ENCODE measurements at regions not wholly inside any gene's neighbourhood (a gene's known extent, or its start where the extent isn't known, plus 50 kb on each side); places are given as distances from the start of the nearest gene placed in this dataset.

- no peaks in the 10 kb centered on the region for H3F3A ChIP-seq (ENCODE audit: insufficient read depth)
- H3K27me3 ChIP-seq (ENCODE audit: low read length): no peaks in the 10 kb centered on the region
- H3K4me2 ChIP-seq (ENCODE audit: low read depth, low read length, poor library complexity, severe bottlenecking): no peak overlapping the region
- H3K9ac ChIP-seq (ENCODE audit: low read length): no peak overlapping the region
- H3K9me2 ChIP-seq (replicated peaks; ENCODE audit: insufficient read depth, low read length): no peaks in the 10 kb centered on the region
- no peak overlapping the region for H3K27ac ChIP-seq (ENCODE audit: low read depth, low read length)
- TF ChIP-seq CTCF (IDR thresholded peaks at IDR 0.05; ENCODE audit: insufficient read depth, low read length, poor library complexity, severe bottlenecking) (no peak), EZH2phosphoT487 (conservative IDR thresholded peaks at IDR 0.05; ENCODE audit: low read length) (no peak)
- no peaks in the 10 kb centered on the region for H3K36me3 ChIP-seq (ENCODE audit: low read length)
- no peak overlapping the region for H3K4me3 ChIP-seq (ENCODE audit: insufficient read depth, low read length, poor library complexity, severe bottlenecking)
- no peak overlapping the region for H2AFZ ChIP-seq (ENCODE audit: low read depth, low read length, severe bottlenecking)
- no peaks in the 10 kb centered on the region for H3K79me2 ChIP-seq (ENCODE audit: insufficient read depth, low read length)
- no peaks in the 10 kb centered on the region for H4K20me1 ChIP-seq (ENCODE audit: low read depth, low read length)
- H3K9me3 ChIP-seq (ENCODE audit: insufficient read depth, low read length): no peaks in the 10 kb centered on the region
Measured at GRCh38 chr7:10798044-10798443, 175.6 kb upstream of the PHF14 start.

- Histone ChIP-seq H3K27ac (ENCODE audit: low read depth, low read length) (no peak overlapping the region), H3F3A (ENCODE audit: insufficient read depth) (no peaks in the 10 kb centered on the region), H3K9me2 (replicated peaks; ENCODE audit: insufficient read depth, low read length) (no peaks in the 10 kb centered on the region), H3K4me3 (ENCODE audit: insufficient read depth, low read length, poor library complexity, severe bottlenecking) (no peak overlapping the region), H3K9ac (ENCODE audit: low read length) (no peak overlapping the region), H2AFZ (ENCODE audit: low read depth, low read length, severe bottlenecking) (no peak overlapping the region), H4K20me1 (ENCODE audit: low read depth, low read length) (no peaks in the 10 kb centered on the region), H3K9me3 (ENCODE audit: insufficient read depth, low read length) (no peaks in the 10 kb centered on the region), H3K36me3 (ENCODE audit: low read length) (no peaks in the 10 kb centered on the region), H3K79me2 (ENCODE audit: insufficient read depth, low read length) (no peaks in the 10 kb centered on the region), H3K4me2 (ENCODE audit: low read depth, low read length, poor library complexity, severe bottlenecking) (no peak overlapping the region), H3K27me3 (ENCODE audit: low read length) (no peaks in the 10 kb centered on the region)
- TF ChIP-seq CTCF (IDR thresholded peaks at IDR 0.05; ENCODE audit: insufficient read depth, low read length, poor library complexity, severe bottlenecking): no peak
- no peak for TF ChIP-seq EZH2phosphoT487 (conservative IDR thresholded peaks at IDR 0.05; ENCODE audit: low read length)
Measured at GRCh38 chr7:10799475-10799874, 174.2 kb upstream of the PHF14 start.

GRCh38 chr7:10802011-10802410, 171.7 kb upstream of the PHF14 start:
- TF ChIP-seq CTCF (IDR thresholded peaks at IDR 0.05; ENCODE audit: insufficient read depth, low read length, poor library complexity, severe bottlenecking) (no peak), EZH2phosphoT487 (conservative IDR thresholded peaks at IDR 0.05; ENCODE audit: low read length) (no peak)
- Histone ChIP-seq H3K36me3 (ENCODE audit: low read length) (no peaks in the 10 kb centered on the region), H3K4me2 (ENCODE audit: low read depth, low read length, poor library complexity, severe bottlenecking) (no peak overlapping the region), H3K9me2 (replicated peaks; ENCODE audit: insufficient read depth, low read length) (no peaks in the 10 kb centered on the region), H3K79me2 (ENCODE audit: insufficient read depth, low read length) (no peaks in the 10 kb centered on the region), H2AFZ (ENCODE audit: low read depth, low read length, severe bottlenecking) (no peak overlapping the region), H3K9me3 (ENCODE audit: insufficient read depth, low read length) (no peaks in the 10 kb centered on the region), H3K4me3 (ENCODE audit: insufficient read depth, low read length, poor library complexity, severe bottlenecking) (no peak overlapping the region), H3K9ac (ENCODE audit: low read length) (no peak overlapping the region), H3K27me3 (ENCODE audit: low read length) (no peaks in the 10 kb centered on the region), H3K27ac (ENCODE audit: low read depth, low read length) (no peak overlapping the region), H3F3A (ENCODE audit: insufficient read depth) (no peaks in the 10 kb centered on the region), H4K20me1 (ENCODE audit: low read depth, low read length) (no peaks in the 10 kb centered on the region)

GRCh38 chr7:10802526-10802925, 171.1 kb upstream of the PHF14 start:
- Histone ChIP-seq H3K36me3 (ENCODE audit: low read length) (no peaks in the 10 kb centered on the region), H3K27ac (ENCODE audit: low read depth, low read length) (no peak overlapping the region), H3K4me2 (ENCODE audit: low read depth, low read length, poor library complexity, severe bottlenecking) (no peak overlapping the region), H4K20me1 (ENCODE audit: low read depth, low read length) (no peaks in the 10 kb centered on the region), H3K9ac (ENCODE audit: low read length) (no peak overlapping the region), H3K9me2 (replicated peaks; ENCODE audit: insufficient read depth, low read length) (no peaks in the 10 kb centered on the region), H3K79me2 (ENCODE audit: insufficient read depth, low read length) (no peaks in the 10 kb centered on the region), H2AFZ (ENCODE audit: low read depth, low read length, severe bottlenecking) (no peak overlapping the region), H3K27me3 (ENCODE audit: low read length) (no peaks in the 10 kb centered on the region), H3K9me3 (ENCODE audit: insufficient read depth, low read length) (no peaks in the 10 kb centered on the region), H3K4me3 (ENCODE audit: insufficient read depth, low read length, poor library complexity, severe bottlenecking) (no peak overlapping the region), H3F3A (ENCODE audit: insufficient read depth) (no peaks in the 10 kb centered on the region)
- TF ChIP-seq EZH2phosphoT487 (conservative IDR thresholded peaks at IDR 0.05; ENCODE audit: low read length) (no peak), CTCF (IDR thresholded peaks at IDR 0.05; ENCODE audit: insufficient read depth, low read length, poor library complexity, severe bottlenecking) (no peak)
